Ishikawa (cell line): ENCODE measurements at regions not wholly inside any gene's neighbourhood (a gene's known extent, or its start where the extent isn't known, plus 50 kb on each side); places are given as distances from the start of the nearest gene placed in this dataset.

Source experiments
- TEAD4 ChIP-seq: IDR thresholded peaks from 2 replicates; pipeline ENCODE4 v1.6.1; 2012
- TF ChIP-seq, protein P1 (sequence below): IDR thresholded peaks from 2 replicates; pipeline ENCODE4 v1.6.1; 2012
- TF ChIP-seq, protein P2 (sequence below): IDR thresholded peaks from 2 replicates; pipeline ENCODE4 v1.6.1; 2012; ENCODE audit warnings: low read depth, mild to moderate bottlenecking

GRCh38 chr5:61263072-61263471, 69.0 kb upstream of the ZSWIM6 start:
- TF ChIP-seq, protein P1, sequence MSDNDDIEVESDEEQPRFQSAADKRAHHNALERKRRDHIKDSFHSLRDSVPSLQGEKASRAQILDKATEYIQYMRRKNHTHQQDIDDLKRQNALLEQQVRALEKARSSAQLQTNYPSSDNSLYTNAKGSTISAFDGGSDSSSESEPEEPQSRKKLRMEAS, result no peak
- TF ChIP-seq, protein P2, sequence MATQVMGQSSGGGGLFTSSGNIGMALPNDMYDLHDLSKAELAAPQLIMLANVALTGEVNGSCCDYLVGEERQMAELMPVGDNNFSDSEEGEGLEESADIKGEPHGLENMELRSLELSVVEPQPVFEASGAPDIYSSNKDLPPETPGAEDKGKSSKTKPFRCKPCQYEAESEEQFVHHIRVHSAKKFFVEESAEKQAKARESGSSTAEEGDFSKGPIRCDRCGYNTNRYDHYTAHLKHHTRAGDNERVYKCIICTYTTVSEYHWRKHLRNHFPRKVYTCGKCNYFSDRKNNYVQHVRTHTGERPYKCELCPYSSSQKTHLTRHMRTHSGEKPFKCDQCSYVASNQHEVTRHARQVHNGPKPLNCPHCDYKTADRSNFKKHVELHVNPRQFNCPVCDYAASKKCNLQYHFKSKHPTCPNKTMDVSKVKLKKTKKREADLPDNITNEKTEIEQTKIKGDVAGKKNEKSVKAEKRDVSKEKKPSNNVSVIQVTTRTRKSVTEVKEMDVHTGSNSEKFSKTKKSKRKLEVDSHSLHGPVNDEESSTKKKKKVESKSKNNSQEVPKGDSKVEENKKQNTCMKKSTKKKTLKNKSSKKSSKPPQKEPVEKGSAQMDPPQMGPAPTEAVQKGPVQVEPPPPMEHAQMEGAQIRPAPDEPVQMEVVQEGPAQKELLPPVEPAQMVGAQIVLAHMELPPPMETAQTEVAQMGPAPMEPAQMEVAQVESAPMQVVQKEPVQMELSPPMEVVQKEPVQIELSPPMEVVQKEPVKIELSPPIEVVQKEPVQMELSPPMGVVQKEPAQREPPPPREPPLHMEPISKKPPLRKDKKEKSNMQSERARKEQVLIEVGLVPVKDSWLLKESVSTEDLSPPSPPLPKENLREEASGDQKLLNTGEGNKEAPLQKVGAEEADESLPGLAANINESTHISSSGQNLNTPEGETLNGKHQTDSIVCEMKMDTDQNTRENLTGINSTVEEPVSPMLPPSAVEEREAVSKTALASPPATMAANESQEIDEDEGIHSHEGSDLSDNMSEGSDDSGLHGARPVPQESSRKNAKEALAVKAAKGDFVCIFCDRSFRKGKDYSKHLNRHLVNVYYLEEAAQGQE, result no peak
- no peak for TF ChIP-seq TEAD4
